Loucy (cell line): ENCODE measurements at regions not wholly inside any gene's neighbourhood (a gene's known extent, or its start where the extent isn't known, plus 50 kb on each side); places are given as distances from the start of the nearest gene placed in this dataset.

Experiments
- H2AFZ ChIP-seq: fragments of 200-600 bp; sonication (generic); 2 replicates; pipeline ENCODE4 v1.6.0; 2016; ENCODE audit warnings: antibody characterized with exemption, mild to moderate bottlenecking, low read length, moderate library complexity
- H3F3A ChIP-seq: fragments of 200-600 bp; 2 replicates; pipeline ENCODE4 v1.6.0; 2016; ENCODE audit warnings: antibody characterized with exemption, low read depth, mild to moderate bottlenecking
- H3K27me3 ChIP-seq: fragments of 200-600 bp; sonication (generic); 2 replicates; pipeline ENCODE4 v1.6.1; 2014; ENCODE audit warnings: low read length, mild to moderate bottlenecking; ENCODE audit not compliant: insufficient read depth, poor library complexity, severe bottlenecking
- H3K36me3 ChIP-seq: fragments of 200-600 bp; sonication (generic); 2 replicates; pipeline ENCODE4 v1.6.1; 2016; ENCODE audit warnings: low read length; ENCODE audit not compliant: insufficient read depth
- H3K4me1 ChIP-seq: fragments of 200-600 bp; sonication (generic); 2 replicates; pipeline ENCODE4 v1.5.1; 2014; ENCODE audit warnings: low read length, mild to moderate bottlenecking; ENCODE audit not compliant: insufficient read depth, poor library complexity, severe bottlenecking
- H3K4me2 ChIP-seq: fragments of 200-600 bp; sonication (generic); 2 replicates; pipeline ENCODE4 v1.6.0; 2014; ENCODE audit warnings: antibody characterized with exemption, low read length, low read depth, mild to moderate bottlenecking; ENCODE audit not compliant: poor library complexity, severe bottlenecking
- H3K4me3 ChIP-seq: fragments of 200-600 bp; sonication (generic); 2 replicates; pipeline ENCODE4 v1.5.1; 2014; ENCODE audit warnings: low read length, mild to moderate bottlenecking, mixed read lengths; ENCODE audit not compliant: poor library complexity, severe bottlenecking
- H3K79me2 ChIP-seq: fragments of 200-600 bp; sonication (generic); 2 replicates; pipeline ENCODE4 v1.6.1; 2014; ENCODE audit warnings: low read length; ENCODE audit not compliant: insufficient read depth
- H3K9ac ChIP-seq: fragments of 200-600 bp; sonication (generic); 2 replicates; pipeline ENCODE4 v1.6.0; 2014; ENCODE audit warnings: mild to moderate bottlenecking, low read depth, low read length, moderate library complexity; ENCODE audit not compliant: poor library complexity, severe bottlenecking
- H3K9me2 ChIP-seq: fragments of 200-600 bp; sonication (generic); replicated peaks from 2 replicates; pipeline ENCODE4 v1.6.1; 2016; ENCODE audit warnings: low read depth, low read length, mixed read lengths
- H3K9me3 ChIP-seq: fragments of 200-600 bp; sonication (generic); 2 replicates; pipeline ENCODE4 v1.6.1; 2014; ENCODE audit warnings: mild to moderate bottlenecking, antibody characterized with exemption, low read length, low read depth; ENCODE audit not compliant: insufficient read depth
- H4K20me1 ChIP-seq: fragments of 200-600 bp; sonication (generic); 2 replicates; pipeline ENCODE4 v1.6.0; 2014; ENCODE audit warnings: antibody characterized with exemption, low read length, mild to moderate bottlenecking; ENCODE audit not compliant: insufficient read depth, poor library complexity, severe bottlenecking
- CTCF ChIP-seq: fragments of 200-600 bp; sonication (generic); conservative IDR thresholded peaks from 2 replicates; pipeline ENCODE4 v1.5.1; 2014; ENCODE audit warnings: mild to moderate bottlenecking, antibody characterized with exemption, low read length
- EZH2phosphoT487 ChIP-seq: fragments of 200-600 bp; IDR thresholded peaks from 2 replicates; pipeline ENCODE4 v1.6.1; 2018; ENCODE audit warnings: antibody characterized with exemption, mild to moderate bottlenecking, moderate library complexity, borderline replicate concordance

- no peaks in the 10 kb centered on the region for H3K36me3 ChIP-seq
- H3K4me2 ChIP-seq, result no peak overlapping the region
- H3K9me3 ChIP-seq, result no peaks in the 10 kb centered on the region
- no peaks in the 10 kb centered on the region for H3K79me2 ChIP-seq
- no peak for TF ChIP-seq EZH2phosphoT487
- TF ChIP-seq CTCF, result no peak
- H3F3A ChIP-seq, result no peaks in the 10 kb centered on the region
- no peaks in the 10 kb centered on the region for H3K4me1 ChIP-seq
- no peak overlapping the region for H3K9ac ChIP-seq
- H3K4me3 ChIP-seq, result no peak overlapping the region
- no peaks in the 10 kb centered on the region for H3K27me3 ChIP-seq
- H2AFZ ChIP-seq, result no peak overlapping the region
- H4K20me1 ChIP-seq, result no peaks in the 10 kb centered on the region
- H3K9me2 ChIP-seq, result no peaks in the 10 kb centered on the region
These were observed 1265.4 kb upstream of the ADGRB3 start for GRCh38 chr6:67369679-67370078.

- Histone ChIP-seq H3K9me3 (no peaks in the 10 kb centered on the region), H4K20me1 (no peaks in the 10 kb centered on the region), H3K4me2 (no peak overlapping the region), H3K36me3 (no peaks in the 10 kb centered on the region), H2AFZ (0 out of 2 replicates have a peak overlapping the region, but pooled peaks have one; percentile 30), H3F3A (no peaks in the 10 kb centered on the region), H3K4me3 (no peak overlapping the region), H3K27me3 (no peaks in the 10 kb centered on the region), H3K79me2 (no peaks in the 10 kb centered on the region), H3K9me2 (no peaks in the 10 kb centered on the region), H3K9ac (no peak overlapping the region), H3K4me1 (peaks cover 6% of the 10 kb centered on the region)
- no peak for TF ChIP-seq CTCF
- no peak for TF ChIP-seq EZH2phosphoT487
These were observed 1272.1 kb upstream of the ADGRB3 start for GRCh38 chr6:67362976-67363375.

- no peaks in the 10 kb centered on the region for H3K9me3 ChIP-seq
- peaks cover 6% of the 10 kb centered on the region for H3K4me1 ChIP-seq
- peak overlapping the region; percentile 86 for H2AFZ ChIP-seq
- H3K9me2 ChIP-seq, result no peaks in the 10 kb centered on the region
- H3K36me3 ChIP-seq, result no peaks in the 10 kb centered on the region
- peak overlapping the region; percentile 64 for H3K4me2 ChIP-seq
- no peaks in the 10 kb centered on the region for H4K20me1 ChIP-seq
- no peaks in the 10 kb centered on the region for H3F3A ChIP-seq
- H3K27me3 ChIP-seq, result no peaks in the 10 kb centered on the region
- no peak for TF ChIP-seq EZH2phosphoT487
- TF ChIP-seq CTCF, result no peak
- H3K9ac ChIP-seq, result no peak overlapping the region
- peak overlapping the region; percentile 62 for H3K4me3 ChIP-seq
- no peaks in the 10 kb centered on the region for H3K79me2 ChIP-seq
These were observed 1273.8 kb upstream of the ADGRB3 start for GRCh38 chr6:67361264-67361663.
